Smooth muscle cell (in vitro differentiated cells): ENCODE measurements at regions not wholly inside any gene's neighbourhood (a gene's known extent, or its start where the extent isn't known, plus 50 kb on each side); places are given as distances from the start of the nearest gene placed in this dataset.

Source experiments
- DNase-seq: peaks from one replicate; lab custom pipeline; 2025; ENCODE audit not compliant: unreplicated experiment; lab: John Stamatoyannopoulos, UW
- H2AFZ ChIP-seq: fragments of 200-600 bp; sonication (generic); 2 replicates; pipeline ENCODE4 v1.6.0; 2016; ENCODE audit warnings: antibody characterized with exemption, low read depth, mild to moderate bottlenecking
- H3F3A ChIP-seq: fragments of 200-600 bp; sonication (generic); 2 replicates; pipeline ENCODE4 v1.6.0; 2017; ENCODE audit warnings: antibody characterized with exemption, low read depth
- H3K27ac ChIP-seq: fragments of 200-600 bp; sonication (generic); 2 replicates; pipeline ENCODE4 v1.5.1; 2016; ENCODE audit warnings: low read depth, mild to moderate bottlenecking
- H3K27me3 ChIP-seq: fragments of 200-600 bp; sonication (generic); 2 replicates; pipeline ENCODE4 v1.6.1; 2016; ENCODE audit warnings: low read depth, mild to moderate bottlenecking
- H3K36me3 ChIP-seq: fragments of 200-600 bp; sonication (generic); 2 replicates; pipeline ENCODE4 v1.5.1; 2016; ENCODE audit warnings: low read depth
- H3K4me1 ChIP-seq: fragments of 200-600 bp; sonication (generic); 2 replicates; pipeline ENCODE4 v1.5.1; 2016; ENCODE audit warnings: low read depth
- H3K4me2 ChIP-seq: fragments of 200-600 bp; sonication (generic); 2 replicates; pipeline ENCODE4 v1.6.0; 2016; ENCODE audit warnings: mild to moderate bottlenecking
- H3K4me3 ChIP-seq: fragments of 200-600 bp; sonication (generic); 2 replicates; pipeline ENCODE4 v1.5.1; 2016; ENCODE audit warnings: mild to moderate bottlenecking
- H3K79me2 ChIP-seq: fragments of 200-600 bp; sonication (generic); 2 replicates; pipeline ENCODE4 v1.6.0; 2016; ENCODE audit warnings: low read depth, mild to moderate bottlenecking
- H3K9ac ChIP-seq: fragments of 200-600 bp; sonication (generic); 2 replicates; pipeline ENCODE4 v1.6.0; 2016; ENCODE audit warnings: low read depth
- H3K9me3 ChIP-seq: fragments of 200-600 bp; sonication (generic); replicated peaks from 2 replicates; pipeline ENCODE4 v1.5.1; 2016; ENCODE audit warnings: low read depth
- H4K20me1 ChIP-seq: fragments of 200-600 bp; sonication (generic); 2 replicates; pipeline ENCODE4 v1.6.0; 2016; ENCODE audit warnings: low read depth
- WGBS: methylation state at CpG from one replicate; pipeline ENCODE4 v1.1.7; 2016; ENCODE audit warnings: low lambda C conversion rate; 5-methylcytosine and 5-hydroxymethylcytosine counted together
- TF ChIP-seq, protein P1 (sequence below): fragments of 200-600 bp; sonication (generic); IDR thresholded peaks from 2 replicates; pipeline ENCODE4 v1.5.1; 2017; ENCODE audit warnings: borderline replicate concordance, mild to moderate bottlenecking, antibody characterized with exemption; ENCODE audit not compliant: insufficient read depth, poor library complexity, severe bottlenecking

DNA sequence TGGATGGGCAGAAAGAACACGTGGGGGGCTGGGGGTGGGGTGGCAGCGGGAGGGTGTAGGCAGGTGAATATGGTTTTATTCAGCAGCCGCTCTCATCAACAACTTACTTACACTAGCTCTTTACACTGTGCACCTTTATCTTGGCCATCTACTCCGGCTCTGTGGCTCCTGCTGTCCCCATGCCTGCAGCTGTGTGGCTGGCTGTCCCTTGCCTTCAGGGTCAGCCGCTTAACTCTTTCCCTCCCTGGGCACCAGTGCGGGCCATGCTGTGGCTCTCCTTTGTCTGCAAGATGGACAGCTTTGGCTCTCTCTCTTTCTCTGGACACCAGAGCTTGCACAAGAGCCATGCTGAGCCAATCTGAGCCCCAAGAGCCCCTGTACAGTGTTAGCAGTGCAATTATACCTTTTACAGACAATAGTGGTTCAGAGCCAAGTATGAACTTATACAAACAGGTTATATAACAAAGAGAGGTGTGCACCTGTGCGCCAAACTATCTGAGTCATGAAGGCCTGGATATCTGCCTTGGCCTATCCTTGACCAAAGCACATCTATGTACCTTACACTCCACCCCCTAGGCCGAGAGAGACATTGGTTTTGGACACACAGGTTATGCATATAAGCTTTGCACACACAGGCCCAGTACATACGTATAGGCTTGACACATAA lies 94.3 kb upstream of the CTSC start:
- Histone ChIP-seq H3K4me3 (no peak overlapping the region), H2AFZ (no peak overlapping the region), H4K20me1 (no peaks in the 10 kb centered on the region), H3K79me2 (no peaks in the 10 kb centered on the region), H3K27ac (no peak overlapping the region), H3K4me2 (no peak overlapping the region), H3K4me1 (no peaks in the 10 kb centered on the region), H3K9me3 (no peaks in the 10 kb centered on the region), H3K27me3 (no peaks in the 10 kb centered on the region), H3K9ac (no peak overlapping the region), H3F3A (no peaks in the 10 kb centered on the region), H3K36me3 (no peaks in the 10 kb centered on the region)
- TF ChIP-seq, protein P1, sequence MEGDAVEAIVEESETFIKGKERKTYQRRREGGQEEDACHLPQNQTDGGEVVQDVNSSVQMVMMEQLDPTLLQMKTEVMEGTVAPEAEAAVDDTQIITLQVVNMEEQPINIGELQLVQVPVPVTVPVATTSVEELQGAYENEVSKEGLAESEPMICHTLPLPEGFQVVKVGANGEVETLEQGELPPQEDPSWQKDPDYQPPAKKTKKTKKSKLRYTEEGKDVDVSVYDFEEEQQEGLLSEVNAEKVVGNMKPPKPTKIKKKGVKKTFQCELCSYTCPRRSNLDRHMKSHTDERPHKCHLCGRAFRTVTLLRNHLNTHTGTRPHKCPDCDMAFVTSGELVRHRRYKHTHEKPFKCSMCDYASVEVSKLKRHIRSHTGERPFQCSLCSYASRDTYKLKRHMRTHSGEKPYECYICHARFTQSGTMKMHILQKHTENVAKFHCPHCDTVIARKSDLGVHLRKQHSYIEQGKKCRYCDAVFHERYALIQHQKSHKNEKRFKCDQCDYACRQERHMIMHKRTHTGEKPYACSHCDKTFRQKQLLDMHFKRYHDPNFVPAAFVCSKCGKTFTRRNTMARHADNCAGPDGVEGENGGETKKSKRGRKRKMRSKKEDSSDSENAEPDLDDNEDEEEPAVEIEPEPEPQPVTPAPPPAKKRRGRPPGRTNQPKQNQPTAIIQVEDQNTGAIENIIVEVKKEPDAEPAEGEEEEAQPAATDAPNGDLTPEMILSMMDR: no peak
- DNase-seq: no peak
- 84% methylated on average over 9 of the region's 9 CpGs for WGBS

DNA sequence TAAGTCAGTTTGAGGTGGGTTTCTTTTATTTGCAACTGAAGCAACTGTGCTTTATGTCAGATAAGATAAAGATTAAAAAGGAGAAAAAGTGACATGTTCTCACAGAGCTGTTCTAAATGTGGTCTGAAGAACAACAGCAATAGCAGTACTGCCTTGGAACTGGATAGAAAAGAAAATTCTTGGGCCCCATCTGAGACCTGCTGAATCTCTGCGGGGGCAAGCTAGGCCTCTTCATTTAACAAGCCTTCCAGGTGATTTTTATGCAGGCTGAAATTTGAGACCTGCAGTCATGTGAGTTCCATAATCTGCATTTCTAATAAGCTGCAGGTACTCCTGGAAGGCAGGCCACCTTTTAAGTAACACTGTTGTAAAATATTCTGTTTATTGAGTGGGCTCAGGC lies 91.4 kb upstream of the CTSC start:
- DNase-seq: no peak
- no peaks in the 10 kb centered on the region for H3K9me3 ChIP-seq
- H3K4me3 ChIP-seq: no peak overlapping the region
- H2AFZ ChIP-seq: no peak overlapping the region
- H3K36me3 ChIP-seq: no peaks in the 10 kb centered on the region
- H3K79me2 ChIP-seq: no peaks in the 10 kb centered on the region
- H3K27ac ChIP-seq: no peak overlapping the region
- no peaks in the 10 kb centered on the region for H4K20me1 ChIP-seq
- TF ChIP-seq, protein P1: no peak
- no peaks in the 10 kb centered on the region for H3K27me3 ChIP-seq
- no peaks in the 10 kb centered on the region for H3K4me1 ChIP-seq
- WGBS: 88% methylated on average over 1 of the region's 1 CpG
- no peaks in the 10 kb centered on the region for H3F3A ChIP-seq
- no peak overlapping the region for H3K4me2 ChIP-seq
- no peak overlapping the region for H3K9ac ChIP-seq

DNA sequence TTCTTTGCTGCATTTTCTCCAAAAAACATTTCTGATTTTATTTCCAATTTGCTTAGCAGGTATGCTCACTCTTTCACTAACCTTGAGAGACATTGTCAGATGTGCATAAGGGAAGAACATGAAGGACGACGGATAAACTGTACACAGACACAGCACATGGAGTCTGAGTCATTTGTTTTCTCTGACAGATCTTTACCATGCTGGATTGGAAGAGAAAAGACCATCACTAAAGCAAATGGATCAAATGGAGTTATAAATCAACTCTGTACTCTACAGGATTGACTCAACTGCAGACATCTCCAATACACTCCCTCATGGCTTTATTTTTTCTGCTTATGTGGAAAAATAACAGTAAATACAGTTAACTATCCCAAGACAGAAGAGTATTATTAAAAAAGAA lies 90.2 kb upstream of the CTSC start:
- H3K4me1 ChIP-seq: no peaks in the 10 kb centered on the region
- H4K20me1 ChIP-seq: no peaks in the 10 kb centered on the region
- H3K79me2 ChIP-seq: no peaks in the 10 kb centered on the region
- no peaks in the 10 kb centered on the region for H3K9me3 ChIP-seq
- H3K27me3 ChIP-seq: no peaks in the 10 kb centered on the region
- DNase-seq: no peak
- H2AFZ ChIP-seq: no peak overlapping the region
- 61% methylated on average over 2 of the region's 2 CpGs for WGBS
- no peak overlapping the region for H3K27ac ChIP-seq
- TF ChIP-seq, protein P1: no peak
- H3K4me2 ChIP-seq: no peak overlapping the region
- no peaks in the 10 kb centered on the region for H3K36me3 ChIP-seq
- peaks cover under 1% of the 10 kb centered on the region for H3F3A ChIP-seq
- no peak overlapping the region for H3K4me3 ChIP-seq
- H3K9ac ChIP-seq: no peak overlapping the region

DNA sequence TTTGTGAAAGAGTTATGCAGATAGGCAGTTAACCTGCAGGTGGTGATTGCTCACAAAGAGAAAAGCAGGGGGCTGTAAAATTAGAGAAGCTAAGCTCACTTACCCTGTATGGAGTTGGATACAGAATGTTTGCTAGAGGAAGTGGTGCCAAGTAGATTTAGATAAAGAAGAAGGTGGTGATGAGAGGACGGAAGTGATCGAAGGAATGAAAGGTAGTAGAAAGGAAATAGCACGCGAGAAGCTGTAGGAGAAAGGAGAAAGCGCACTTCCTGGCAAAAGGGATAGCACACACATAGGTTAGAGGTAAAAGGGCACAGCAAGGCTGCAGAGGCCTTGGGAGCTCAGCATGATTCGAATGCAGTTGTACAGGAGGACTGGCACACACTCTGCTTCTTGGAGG lies 87.3 kb upstream of the CTSC start:
- H4K20me1 ChIP-seq: no peaks in the 10 kb centered on the region
- H3K79me2 ChIP-seq: no peaks in the 10 kb centered on the region
- H3K9ac ChIP-seq: no peak overlapping the region
- H3K27me3 ChIP-seq: no peaks in the 10 kb centered on the region
- no peak for DNase-seq
- H3K4me2 ChIP-seq: no peak overlapping the region
- H3K4me3 ChIP-seq: no peak overlapping the region
- 86% methylated on average over 6 of the region's 6 CpGs for WGBS
- H3F3A ChIP-seq: peaks cover 15% of the 10 kb centered on the region
- no peak overlapping the region for H2AFZ ChIP-seq
- TF ChIP-seq, protein P1: no peak
- H3K27ac ChIP-seq: no peak overlapping the region
- H3K4me1 ChIP-seq: peaks cover 16% of the 10 kb centered on the region
- H3K36me3 ChIP-seq: no peaks in the 10 kb centered on the region
- H3K9me3 ChIP-seq: no peaks in the 10 kb centered on the region
